ENCODE measurements at regions not wholly inside any gene's neighbourhood (a gene's known extent, or its start where the extent isn't known, plus 50 kb on each side); places are given as distances from the start of the nearest gene placed in this dataset.
"Not testable (repeated sequence)": the region's sequence is repeated elsewhere in the genome, so short reads cannot be mapped to it uniquely, and the experiment has no call there.

- TF ChIP-seq, protein P1, sequence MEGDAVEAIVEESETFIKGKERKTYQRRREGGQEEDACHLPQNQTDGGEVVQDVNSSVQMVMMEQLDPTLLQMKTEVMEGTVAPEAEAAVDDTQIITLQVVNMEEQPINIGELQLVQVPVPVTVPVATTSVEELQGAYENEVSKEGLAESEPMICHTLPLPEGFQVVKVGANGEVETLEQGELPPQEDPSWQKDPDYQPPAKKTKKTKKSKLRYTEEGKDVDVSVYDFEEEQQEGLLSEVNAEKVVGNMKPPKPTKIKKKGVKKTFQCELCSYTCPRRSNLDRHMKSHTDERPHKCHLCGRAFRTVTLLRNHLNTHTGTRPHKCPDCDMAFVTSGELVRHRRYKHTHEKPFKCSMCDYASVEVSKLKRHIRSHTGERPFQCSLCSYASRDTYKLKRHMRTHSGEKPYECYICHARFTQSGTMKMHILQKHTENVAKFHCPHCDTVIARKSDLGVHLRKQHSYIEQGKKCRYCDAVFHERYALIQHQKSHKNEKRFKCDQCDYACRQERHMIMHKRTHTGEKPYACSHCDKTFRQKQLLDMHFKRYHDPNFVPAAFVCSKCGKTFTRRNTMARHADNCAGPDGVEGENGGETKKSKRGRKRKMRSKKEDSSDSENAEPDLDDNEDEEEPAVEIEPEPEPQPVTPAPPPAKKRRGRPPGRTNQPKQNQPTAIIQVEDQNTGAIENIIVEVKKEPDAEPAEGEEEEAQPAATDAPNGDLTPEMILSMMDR (conservative IDR thresholded peaks at IDR 0.05; ENCODE audit: low read depth, low read length) = not testable (repeated sequence)
- TF ChIP-seq EZH2 (IDR thresholded peaks at IDR 0.05; ENCODE audit: borderline replicate concordance, low read depth, low read length, poor library complexity, severe bottlenecking) = not testable (repeated sequence)
These were observed 183.9 kb downstream of the MSN start for GRCh38 chrX:65851306-65851705.
